Testis (tissue), 2 donors: ENCODE measurements at regions not wholly inside any gene's neighbourhood (a gene's known extent, or its start where the extent isn't known, plus 50 kb on each side); places are given as distances from the start of the nearest gene placed in this dataset.
"Not testable (repeated sequence)": the region's sequence is repeated elsewhere in the genome, so short reads cannot be mapped to it uniquely, and the experiment has no call there.

Experiments
- DNase-seq: peaks from one replicate; pipeline ENCODE4 v3.0.0-alpha.2; 2019
- H3K27ac ChIP-seq, 2 donors: fragments of 200-600 bp; sonication (generic); one replicate each; pipeline ENCODE4 v1.5.1; 2019
- H3K27me3 ChIP-seq: fragments of 200-600 bp; sonication (generic); one replicate; pipeline ENCODE4 v1.5.1; 2019
- H3K36me3 ChIP-seq: fragments of 200-600 bp; sonication (generic); one replicate; pipeline ENCODE4 v1.5.1; 2017; ENCODE audit warnings: low read depth; ENCODE audit errors: missing control alignments
- H3K4me1 ChIP-seq: fragments of 200-600 bp; sonication (generic); one replicate; pipeline ENCODE4 v1.5.1; 2019
- H3K4me3 ChIP-seq, 2 donors: fragments of 200-600 bp; sonication (generic); one replicate each; pipeline ENCODE4 v1.5.1; 2017 to 2019
- H3K9me3 ChIP-seq: fragments of 200-600 bp; sonication (generic); one replicate; pipeline ENCODE4 v1.5.1; 2017
- POLR2A ChIP-seq: fragments of 450-650 bp; IDR thresholded peaks from one replicate; pipeline ENCODE4 v1.6.1; 2017; ENCODE audit warnings: antibody characterized with exemption, mild to moderate bottlenecking, moderate library complexity
- WGBS, 2 donors: methylation state at CpG; one replicate each; pipeline ENCODE4 v1.1.5; 2018; 5-methylcytosine and 5-hydroxymethylcytosine counted together
- intact Hi-C: fragments of 100-400 bp; cut with DNase I; formaldehyde crosslinking; loops from one replicate; pipeline ENCODE4 v1.15.1; 2023; ENCODE audit warnings: low total_unique reads
- TF ChIP-seq, protein P1 (sequence below), 3 experiments: fragments of 450-650 bp in 2 of 3; fragments of 200-600 bp in 1 of 3; sonication (generic) in 1 of 3; IDR thresholded peaks; one replicate each; pipeline ENCODE4 v1.5.1; 2016 to 2019; ENCODE audit warnings: antibody characterized with exemption in 3 of 3, mild to moderate bottlenecking in 2 of 3, moderate library complexity in 1 of 3

DNA sequence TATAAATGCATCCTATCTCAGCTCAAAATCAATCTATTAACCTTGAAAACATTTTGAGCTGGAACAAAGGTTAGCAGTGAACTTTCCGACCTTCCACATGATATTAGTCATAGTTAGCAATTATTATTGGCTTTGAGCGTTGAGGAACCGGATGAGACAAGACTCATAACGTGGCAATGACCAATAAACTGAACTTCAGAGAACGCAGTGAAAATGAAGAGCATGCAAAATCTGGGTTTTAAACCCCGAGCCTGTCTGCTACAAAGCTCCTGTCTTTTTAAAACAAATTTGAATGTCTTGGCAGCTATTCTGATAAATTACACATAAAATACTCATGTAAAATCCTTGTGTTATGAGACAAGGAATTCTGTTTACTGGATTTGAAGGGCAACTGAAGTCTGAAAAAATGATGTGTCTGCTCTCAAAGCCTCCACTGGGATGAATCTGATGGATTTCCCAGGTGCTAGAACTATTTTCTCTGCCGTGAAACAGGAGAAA is 74.7 kb upstream of the ITGB1 start:
- TF ChIP-seq, protein P1, sequence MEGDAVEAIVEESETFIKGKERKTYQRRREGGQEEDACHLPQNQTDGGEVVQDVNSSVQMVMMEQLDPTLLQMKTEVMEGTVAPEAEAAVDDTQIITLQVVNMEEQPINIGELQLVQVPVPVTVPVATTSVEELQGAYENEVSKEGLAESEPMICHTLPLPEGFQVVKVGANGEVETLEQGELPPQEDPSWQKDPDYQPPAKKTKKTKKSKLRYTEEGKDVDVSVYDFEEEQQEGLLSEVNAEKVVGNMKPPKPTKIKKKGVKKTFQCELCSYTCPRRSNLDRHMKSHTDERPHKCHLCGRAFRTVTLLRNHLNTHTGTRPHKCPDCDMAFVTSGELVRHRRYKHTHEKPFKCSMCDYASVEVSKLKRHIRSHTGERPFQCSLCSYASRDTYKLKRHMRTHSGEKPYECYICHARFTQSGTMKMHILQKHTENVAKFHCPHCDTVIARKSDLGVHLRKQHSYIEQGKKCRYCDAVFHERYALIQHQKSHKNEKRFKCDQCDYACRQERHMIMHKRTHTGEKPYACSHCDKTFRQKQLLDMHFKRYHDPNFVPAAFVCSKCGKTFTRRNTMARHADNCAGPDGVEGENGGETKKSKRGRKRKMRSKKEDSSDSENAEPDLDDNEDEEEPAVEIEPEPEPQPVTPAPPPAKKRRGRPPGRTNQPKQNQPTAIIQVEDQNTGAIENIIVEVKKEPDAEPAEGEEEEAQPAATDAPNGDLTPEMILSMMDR (IDR thresholded peaks at IDR 0.05) = no peak
- TF ChIP-seq POLR2A = no peak
- Histone ChIP-seq H3K27ac (no peak overlapping the region), H3K36me3 (no peaks in the 10 kb centered on the region), H3K4me3 (no peak overlapping the region), H3K4me1 (no peaks in the 10 kb centered on the region), H3K9me3 (no peaks in the 10 kb centered on the region), H3K27me3 (no peaks in the 10 kb centered on the region)
- 75 to 76% methylated on average over 7 of the region's 7 CpGs for WGBS, 2 donors
- intact Hi-C loops = no loop called here
- DNase-seq = no peak

DNA sequence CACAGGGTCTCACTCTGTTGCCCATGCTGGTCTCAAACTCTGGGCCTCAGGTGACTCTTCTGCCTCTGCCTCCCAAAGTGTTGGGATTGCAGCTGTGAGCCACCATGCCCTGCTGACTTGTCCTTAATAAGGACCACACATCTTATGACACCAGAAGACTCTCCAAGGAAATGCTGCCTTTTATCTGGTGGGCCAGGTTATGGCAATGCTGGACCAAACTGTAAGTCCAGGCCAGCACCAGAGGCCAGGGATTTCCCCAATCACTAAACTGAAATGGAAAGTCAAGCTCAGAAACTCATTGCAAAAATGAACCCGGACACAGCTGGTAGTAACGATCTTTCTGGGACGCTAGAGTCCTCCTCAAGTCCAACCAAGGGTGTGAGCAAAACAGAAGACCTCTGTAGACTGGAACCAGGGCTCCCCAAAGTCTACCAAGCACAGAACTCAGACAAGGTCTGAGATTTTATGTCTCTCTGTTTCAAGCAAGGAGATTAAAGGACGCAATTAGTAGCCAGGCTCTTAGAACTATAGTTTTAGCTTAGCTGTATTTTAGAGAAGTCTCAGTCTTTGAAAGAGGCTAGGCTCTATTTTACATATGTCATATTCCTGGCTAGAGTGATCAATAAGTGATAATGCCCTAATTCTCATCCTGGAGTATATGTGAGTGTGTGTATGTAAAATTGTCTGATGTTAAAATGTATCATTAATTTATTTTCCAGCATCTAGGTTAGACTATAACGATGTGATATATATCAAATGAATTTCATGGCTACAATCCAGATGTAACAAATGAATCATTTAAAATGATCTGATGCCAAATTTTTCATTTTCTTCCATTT is 74.0 kb upstream of the ITGB1 start:
- intact Hi-C loops = no loop called here
- no peaks in the 10 kb centered on the region for H3K36me3 ChIP-seq
- no peak overlapping the region for H3K4me3 ChIP-seq
- H3K9me3 ChIP-seq = no peaks in the 10 kb centered on the region
- no peaks in the 10 kb centered on the region for H3K27me3 ChIP-seq
- no peak overlapping the region for H3K27ac ChIP-seq
- no peak for TF ChIP-seq POLR2A
- TF ChIP-seq, protein P1 (IDR thresholded peaks at IDR 0.05) = no peak
- DNase-seq = no peak
- no peaks in the 10 kb centered on the region for H3K4me1 ChIP-seq
- WGBS, 2 donors = 83 to 88% methylated on average over 5 of the region's 5 CpGs

DNA sequence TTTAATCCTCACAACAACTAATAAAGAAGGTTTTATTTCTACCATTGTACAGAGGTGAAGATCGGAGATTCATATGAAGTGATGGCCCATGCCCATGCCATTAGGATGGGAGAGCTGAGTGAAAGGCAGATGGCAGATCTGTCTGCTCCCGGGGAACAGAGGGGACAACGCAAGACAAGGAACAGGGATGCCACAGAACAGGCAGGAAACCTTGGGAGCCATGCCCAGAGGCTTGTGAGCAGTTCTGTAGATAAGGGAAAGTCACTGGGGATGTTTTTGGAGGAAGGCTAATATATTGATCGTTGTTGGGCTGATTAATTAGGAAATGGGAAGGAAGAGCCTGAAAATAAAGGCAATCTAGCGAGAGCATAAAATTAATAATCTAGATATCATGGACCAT is 73.1 kb upstream of the ITGB1 start:
- no peak for TF ChIP-seq POLR2A
- TF ChIP-seq, protein P1 (IDR thresholded peaks at IDR 0.05) = no peak
- Histone ChIP-seq H3K27ac (no peak overlapping the region), H3K27me3 (no peaks in the 10 kb centered on the region), H3K9me3 (no peaks in the 10 kb centered on the region), H3K4me3 (no peak overlapping the region), H3K36me3 (no peaks in the 10 kb centered on the region), H3K4me1 (no peaks in the 10 kb centered on the region)
- intact Hi-C loops = no loop called here
- 85 to 91% methylated on average over 5 of the region's 5 CpGs for WGBS, 2 donors
- no peak for DNase-seq

DNA sequence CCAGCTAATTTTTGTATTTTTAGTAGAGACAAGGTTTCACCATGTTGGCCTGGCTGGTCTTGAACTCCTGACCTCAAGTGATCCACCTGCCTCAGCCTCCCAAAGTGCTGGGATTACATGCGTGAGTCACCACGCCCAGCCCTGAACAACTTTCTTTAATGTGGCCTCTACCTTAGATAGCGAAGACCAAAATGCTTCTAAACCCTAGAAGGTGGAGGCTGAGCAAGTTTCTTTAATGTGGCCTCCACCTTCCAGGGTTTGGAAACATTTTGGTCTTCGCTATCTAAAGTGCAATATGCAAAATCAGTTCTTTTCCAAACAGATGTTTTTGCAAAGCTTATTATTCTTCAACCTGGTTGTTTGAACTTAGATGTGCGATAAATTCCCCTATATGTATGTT is 70.5 kb upstream of the ITGB1 start:
- intact Hi-C loops, H3K9me3 ChIP-seq, H3K4me1 ChIP-seq, H3K4me3 ChIP-seq, H3K27ac ChIP-seq, H3K36me3 ChIP-seq, H3K27me3 ChIP-seq, DNase-seq: not testable (repeated sequence)
- 90 to 93% methylated on average over 5 of the region's 5 CpGs for WGBS, 2 donors

DNA sequence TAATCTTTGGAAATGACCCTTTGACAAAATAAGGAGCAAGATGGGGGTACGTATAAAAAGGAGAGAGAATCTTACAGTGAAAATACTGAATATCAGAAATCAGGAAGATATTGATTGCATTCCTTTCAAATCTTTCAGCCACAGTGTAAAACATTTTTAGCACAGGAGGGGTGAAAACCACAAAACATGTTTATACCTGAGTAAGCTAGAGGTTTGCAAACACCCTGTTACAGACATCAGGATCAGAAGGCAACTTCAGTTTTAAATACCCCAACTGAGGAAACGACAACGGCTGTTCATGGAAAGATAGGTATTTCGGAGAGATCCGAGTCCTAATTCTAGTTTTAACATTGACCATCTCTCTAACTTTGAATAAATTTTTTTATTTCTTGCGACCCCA is 69.1 kb upstream of the ITGB1 start:
- intact Hi-C loops = no loop called here
- Histone ChIP-seq H3K27me3 (no peaks in the 10 kb centered on the region), H3K27ac (no peak overlapping the region), H3K4me1 (no peaks in the 10 kb centered on the region), H3K36me3 (no peaks in the 10 kb centered on the region), H3K4me3 (no peak overlapping the region), H3K9me3 (no peaks in the 10 kb centered on the region)
- WGBS, 2 donors = 88 to 94% methylated on average over 6 of the region's 6 CpGs
- no peak for DNase-seq
- TF ChIP-seq, protein P1 (IDR thresholded peaks at IDR 0.05) = no peak
- TF ChIP-seq POLR2A = no peak
